ENCODE measurements at regions not wholly inside any gene's neighbourhood (a gene's known extent, or its start where the extent isn't known, plus 50 kb on each side); places are given as distances from the start of the nearest gene placed in this dataset.

GRCh38 chr5:123748239-123748638 is 236.3 kb downstream of the CSNK1G3 start:
- no peak for DNase-seq (ENCODE audit: low spot score)
- Histone ChIP-seq H3K27ac (no peak overlapping the region), H3K4me3 (no peak overlapping the region), H3K36me3 (no peaks in the 10 kb centered on the region), H3K9me3 (no peaks in the 10 kb centered on the region), H3K4me1 (no peaks in the 10 kb centered on the region), H3K27me3 (no peaks in the 10 kb centered on the region)
- no peak for TF ChIP-seq CTCF (IDR thresholded peaks at IDR 0.05)

DNA sequence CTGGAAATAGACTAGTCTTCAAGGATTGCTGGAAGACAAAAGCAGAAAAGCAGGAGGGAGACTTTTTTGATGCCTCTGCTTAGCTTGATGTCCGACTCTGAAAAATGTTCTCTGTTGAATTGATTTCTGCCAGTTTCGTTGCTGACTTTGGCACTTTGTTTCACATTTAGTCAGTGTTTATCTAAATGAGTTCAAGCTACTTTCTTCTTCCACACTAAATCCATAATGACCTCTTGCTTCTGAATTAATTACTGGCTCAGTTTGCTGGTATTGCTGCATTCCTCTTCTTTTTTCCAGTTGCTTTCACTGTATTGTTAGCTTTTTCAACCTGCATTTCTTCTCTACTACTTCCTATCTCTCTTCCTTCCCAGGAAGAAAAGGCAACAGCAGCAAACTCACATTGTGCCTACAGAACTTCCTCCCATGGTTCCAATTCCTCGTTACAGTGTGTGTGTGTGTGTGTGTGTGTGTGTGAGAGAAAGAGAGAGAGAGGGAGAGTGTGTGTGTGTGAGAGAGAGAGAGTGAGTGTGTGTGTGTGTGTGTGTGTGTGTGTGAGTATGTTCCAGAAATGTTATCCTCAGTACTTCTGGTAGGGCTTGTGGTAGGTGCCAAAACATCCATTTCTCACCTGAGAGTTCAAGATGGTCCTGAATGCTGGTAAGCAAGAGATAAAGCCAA is 234.8 kb downstream of the CSNK1G3 start:
- H3K4me1 ChIP-seq: no peaks in the 10 kb centered on the region
- H3K27me3 ChIP-seq: no peaks in the 10 kb centered on the region
- no peak for TF ChIP-seq CTCF (IDR thresholded peaks at IDR 0.05)

DNA sequence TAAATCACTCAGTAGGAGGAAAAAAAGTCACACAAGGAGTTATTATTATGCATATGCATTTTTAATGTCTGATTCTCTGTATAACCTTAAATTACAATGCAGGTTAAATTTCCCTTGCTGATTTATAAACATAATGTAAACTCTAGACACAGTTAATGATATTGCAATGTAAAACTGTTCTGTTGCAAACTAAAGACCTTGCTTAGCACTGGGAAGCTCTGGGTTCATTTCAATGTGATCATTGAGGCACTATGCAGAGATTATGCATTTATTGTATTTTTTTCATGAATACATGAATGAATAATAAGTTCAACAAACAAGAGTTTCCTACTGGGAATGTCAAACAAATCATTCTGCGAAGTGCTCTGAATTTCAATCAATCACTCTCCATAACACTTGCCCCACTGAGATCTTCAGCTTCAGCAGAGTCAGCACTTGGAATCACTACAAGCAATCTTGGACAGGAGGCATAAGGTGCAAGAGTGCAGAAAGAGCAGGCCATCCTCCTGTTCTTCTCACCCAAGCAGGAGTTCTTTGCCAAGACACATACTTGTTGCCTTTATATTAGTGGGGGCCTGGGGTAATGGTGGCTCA is 232.1 kb downstream of the CSNK1G3 start:
- H3K4me3 ChIP-seq: no peak overlapping the region
- TF ChIP-seq CTCF (IDR thresholded peaks at IDR 0.05): no peak
- H3K36me3 ChIP-seq: no peaks in the 10 kb centered on the region
- DNase-seq (ENCODE audit: low spot score): no peak
- no peaks in the 10 kb centered on the region for H3K4me1 ChIP-seq
- no peaks in the 10 kb centered on the region for H3K27me3 ChIP-seq
- H3K9me3 ChIP-seq: no peaks in the 10 kb centered on the region
- H3K27ac ChIP-seq: no peak overlapping the region

More for the DNA sequence above, 234.8 kb downstream of the CSNK1G3 start:
- Histone ChIP-seq H3K4me3 (no peak overlapping the region), H3K36me3 (no peaks in the 10 kb centered on the region), H3K27ac (no peak overlapping the region), H3K9me3 (no peaks in the 10 kb centered on the region)
- no peak for DNase-seq (ENCODE audit: low spot score)

DNA sequence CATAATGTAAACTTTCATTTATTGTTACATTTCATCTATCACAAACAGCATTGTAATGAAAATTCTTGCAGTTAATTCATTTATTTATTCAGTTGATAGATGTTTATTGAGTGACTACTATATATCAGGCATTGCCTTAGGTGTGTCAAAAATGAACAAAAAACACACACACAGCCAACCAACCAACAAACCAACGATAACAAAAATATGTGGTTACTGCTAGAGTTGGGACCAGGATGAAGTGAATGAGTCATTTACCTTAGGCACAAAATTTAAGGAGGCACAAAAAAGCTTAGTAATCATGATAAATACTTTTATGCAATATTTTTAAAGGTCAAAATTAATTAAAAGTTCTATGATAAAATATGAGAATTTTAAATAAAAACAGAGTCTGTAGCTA is 223.4 kb downstream of the CSNK1G3 start:
- Histone ChIP-seq H3K4me1 (no peaks in the 10 kb centered on the region), H3K9me3 (no peaks in the 10 kb centered on the region), H3K4me3 (no peak overlapping the region), H3K27me3 (no peaks in the 10 kb centered on the region), H3K36me3 (no peaks in the 10 kb centered on the region), H3K27ac (no peak overlapping the region)
- DNase-seq (ENCODE audit: low spot score): no peak
- TF ChIP-seq CTCF (IDR thresholded peaks at IDR 0.05): no peak

DNA sequence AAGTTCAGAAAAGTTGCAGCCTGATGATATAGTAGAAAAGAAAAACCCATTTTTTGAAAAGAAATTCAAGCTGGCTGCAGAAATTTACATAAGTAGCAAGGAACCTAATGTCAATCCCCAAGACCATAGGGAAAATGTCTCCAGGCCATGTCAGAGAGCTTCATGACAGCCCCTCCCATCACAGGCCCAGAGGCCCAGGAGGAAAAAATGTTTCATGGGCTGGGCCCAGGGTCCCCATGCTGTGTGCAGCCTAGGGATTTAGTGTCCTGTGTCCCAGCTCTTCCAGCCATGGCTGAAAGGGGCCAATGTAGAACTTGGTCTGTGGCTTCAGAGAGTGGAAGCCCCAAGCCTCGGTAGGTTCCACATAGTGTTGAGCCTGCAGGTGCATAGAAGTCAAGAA is 220.3 kb downstream of the CSNK1G3 start:
- no peaks in the 10 kb centered on the region for H3K9me3 ChIP-seq
- H3K27ac ChIP-seq: no peak overlapping the region
- no peaks in the 10 kb centered on the region for H3K27me3 ChIP-seq
- DNase-seq (ENCODE audit: low spot score): no peak
- H3K4me1 ChIP-seq: no peaks in the 10 kb centered on the region
- TF ChIP-seq CTCF (IDR thresholded peaks at IDR 0.05): no peak
- H3K4me3 ChIP-seq: no peak overlapping the region
- H3K36me3 ChIP-seq: no peaks in the 10 kb centered on the region

DNA sequence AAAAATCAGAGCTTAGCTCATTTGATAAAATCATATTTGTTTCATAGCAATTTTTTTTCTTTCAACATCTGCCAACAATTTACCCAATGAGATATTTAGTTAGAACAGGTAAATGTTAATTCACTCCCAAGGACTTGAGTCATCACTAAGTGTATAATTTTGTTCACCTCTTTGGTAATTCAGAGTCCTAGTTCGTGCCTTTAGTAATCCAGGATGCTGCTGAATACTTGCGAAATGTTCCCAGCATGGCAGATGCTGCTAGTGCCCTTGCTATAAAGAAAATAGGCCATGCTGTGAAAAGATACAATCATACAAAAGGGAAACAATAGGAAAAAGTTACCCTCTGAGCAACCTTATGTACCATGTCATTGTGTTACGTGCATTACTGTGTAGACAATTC is 210.5 kb downstream of the CSNK1G3 start:
- no peak for TF ChIP-seq CTCF (IDR thresholded peaks at IDR 0.05)
- H3K4me3 ChIP-seq: no peak overlapping the region
- no peak for DNase-seq (ENCODE audit: low spot score)

More for the DNA sequence above, 210.5 kb downstream of the CSNK1G3 start:
- Histone ChIP-seq H3K9me3 (no peaks in the 10 kb centered on the region), H3K27me3 (no peaks in the 10 kb centered on the region), H3K36me3 (no peaks in the 10 kb centered on the region), H3K4me1 (no peaks in the 10 kb centered on the region), H3K27ac (no peak overlapping the region)
